Right atrium auricular region (tissue), 2 donors: ENCODE measurements at regions not wholly inside any gene's neighbourhood (a gene's known extent, or its start where the extent isn't known, plus 50 kb on each side); places are given as distances from the start of the nearest gene placed in this dataset.

Experiments
- DNase-seq: peaks from one replicate; pipeline ENCODE4 v3.0.0-alpha.2; 2019; ENCODE audit warnings: low spot score
- H3K27ac ChIP-seq, 2 donors: fragments of 200-600 bp; sonication (generic); 1 replicate in 1 of 2; 2 replicates in 1 of 2; pipeline ENCODE4 v1.5.1; 2016 to 2019
- H3K27me3 ChIP-seq, 2 donors: fragments of 200-600 bp; sonication (generic); one replicate each; pipeline versions ENCODE4 v1.5.1 to v1.6.0; 2017 to 2019
- H3K36me3 ChIP-seq: fragments of 200-600 bp; sonication (generic); one replicate; pipeline ENCODE4 v1.5.1; 2016
- H3K4me1 ChIP-seq, 2 donors: fragments of 200-600 bp; sonication (generic); one replicate each; pipeline versions ENCODE4 v1.5.1 to v1.6.0; 2017 to 2019
- H3K4me3 ChIP-seq, 2 donors: fragments of 200-600 bp; sonication (generic); 1 replicate in 1 of 2; 2 replicates in 1 of 2; pipeline ENCODE4 v1.5.1; 2017 to 2019; ENCODE audit warnings: mild to moderate bottlenecking in 1 of 2, moderate library complexity in 1 of 2
- H3K9me3 ChIP-seq, 2 donors: fragments of 200-600 bp; sonication (generic); one replicate each; pipeline ENCODE4 v1.5.1; 2019
- TF ChIP-seq, protein P1 (sequence below), 2 donors: fragments of 200-600 bp; sonication (generic); IDR thresholded peaks; one replicate each; pipeline ENCODE4 v1.5.1; 2019; ENCODE audit warnings: antibody characterized with exemption in 2 of 2

DNA sequence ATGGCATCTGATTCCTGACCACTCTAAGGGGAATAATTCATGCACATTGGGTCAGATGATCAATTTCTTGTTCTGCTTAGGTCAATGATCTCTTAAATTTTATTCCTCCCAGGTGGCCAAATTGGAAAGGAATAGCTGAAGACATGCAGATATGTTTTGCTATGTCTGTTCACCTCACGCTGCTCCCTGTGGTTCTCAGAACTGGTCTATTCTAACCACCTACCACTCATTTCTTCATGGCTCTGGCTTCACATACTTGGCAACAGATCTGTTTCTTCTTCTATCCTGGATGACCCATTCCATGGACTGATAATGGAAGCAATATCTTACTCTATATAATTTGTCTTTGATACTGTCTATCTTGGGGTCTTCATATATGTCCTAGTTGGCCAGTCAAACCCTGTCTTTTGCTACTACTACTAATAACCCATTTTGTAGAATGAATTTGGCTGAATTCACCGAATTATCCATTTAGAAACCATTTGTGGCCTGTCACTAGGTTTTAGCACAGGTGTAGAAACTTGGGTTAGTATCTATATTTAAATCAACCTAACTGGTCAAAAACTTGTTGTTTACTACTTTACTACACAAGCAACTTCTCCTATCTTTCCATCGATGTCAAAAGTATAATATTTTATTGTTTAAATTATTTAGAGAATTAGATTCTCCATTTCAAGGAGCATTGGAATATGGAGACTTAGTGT lies 650.9 kb downstream of the TLE4 start:
- Histone ChIP-seq H3K4me3 (no peak overlapping the region), H3K27me3 (no peaks in the 10 kb centered on the region), H3K27ac (no peak overlapping the region), H3K9me3 (peaks cover 0 to 5% of the 10 kb centered on the region in 2 donors), H3K36me3 (no peaks in the 10 kb centered on the region), H3K4me1 (no peaks in the 10 kb centered on the region)
- TF ChIP-seq, protein P1, sequence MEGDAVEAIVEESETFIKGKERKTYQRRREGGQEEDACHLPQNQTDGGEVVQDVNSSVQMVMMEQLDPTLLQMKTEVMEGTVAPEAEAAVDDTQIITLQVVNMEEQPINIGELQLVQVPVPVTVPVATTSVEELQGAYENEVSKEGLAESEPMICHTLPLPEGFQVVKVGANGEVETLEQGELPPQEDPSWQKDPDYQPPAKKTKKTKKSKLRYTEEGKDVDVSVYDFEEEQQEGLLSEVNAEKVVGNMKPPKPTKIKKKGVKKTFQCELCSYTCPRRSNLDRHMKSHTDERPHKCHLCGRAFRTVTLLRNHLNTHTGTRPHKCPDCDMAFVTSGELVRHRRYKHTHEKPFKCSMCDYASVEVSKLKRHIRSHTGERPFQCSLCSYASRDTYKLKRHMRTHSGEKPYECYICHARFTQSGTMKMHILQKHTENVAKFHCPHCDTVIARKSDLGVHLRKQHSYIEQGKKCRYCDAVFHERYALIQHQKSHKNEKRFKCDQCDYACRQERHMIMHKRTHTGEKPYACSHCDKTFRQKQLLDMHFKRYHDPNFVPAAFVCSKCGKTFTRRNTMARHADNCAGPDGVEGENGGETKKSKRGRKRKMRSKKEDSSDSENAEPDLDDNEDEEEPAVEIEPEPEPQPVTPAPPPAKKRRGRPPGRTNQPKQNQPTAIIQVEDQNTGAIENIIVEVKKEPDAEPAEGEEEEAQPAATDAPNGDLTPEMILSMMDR (IDR thresholded peaks at IDR 0.05) = no peak
- no peak for DNase-seq

DNA sequence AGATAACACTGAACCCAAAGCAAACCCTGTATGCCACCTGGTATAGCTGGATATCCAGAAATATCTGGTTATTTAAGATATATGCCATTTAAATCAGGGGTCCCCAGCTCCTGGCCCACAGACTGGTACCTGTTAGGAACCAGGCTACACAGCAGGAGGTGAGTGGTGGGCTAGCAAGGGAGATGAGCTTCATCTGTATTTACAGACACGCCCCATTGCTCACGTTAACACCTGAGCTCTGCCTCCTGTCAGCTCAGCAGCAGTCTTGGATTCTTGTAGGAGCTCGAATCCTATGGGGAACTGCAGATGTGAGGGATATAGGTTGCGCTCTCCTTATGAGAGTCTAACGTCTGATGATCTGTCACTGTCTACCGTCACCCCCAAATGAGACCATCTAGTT lies 646.6 kb downstream of the TLE4 start:
- Histone ChIP-seq H3K4me1 (no peaks in the 10 kb centered on the region), H3K36me3 (no peaks in the 10 kb centered on the region), H3K9me3 (no peaks in the 10 kb centered on the region), H3K27ac (no peak overlapping the region), H3K27me3 (no peaks in the 10 kb centered on the region), H3K4me3 (no peak overlapping the region)
- no peak for DNase-seq
- TF ChIP-seq, protein P1 (IDR thresholded peaks at IDR 0.05) = no peak

DNA sequence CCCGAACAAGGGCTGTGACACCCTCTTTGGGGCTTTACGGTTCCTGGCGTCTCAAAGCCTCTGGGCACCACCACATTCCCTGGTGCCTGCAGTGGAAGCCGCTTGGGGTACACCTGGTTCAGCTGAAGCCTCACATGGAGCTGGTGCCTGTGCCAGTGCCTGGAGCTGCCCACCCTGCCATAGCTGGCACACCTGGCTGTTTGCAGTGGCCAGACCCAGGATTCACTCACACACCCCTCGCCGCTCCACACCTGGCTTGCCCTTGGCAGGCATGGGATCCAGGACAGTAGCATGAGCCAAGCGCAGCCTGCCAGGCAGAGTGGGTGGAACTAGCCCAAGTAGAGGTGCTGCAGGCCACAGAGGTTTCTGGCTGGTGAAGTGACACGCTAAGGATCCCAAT lies 641.8 kb downstream of the TLE4 start:
- Histone ChIP-seq H3K4me1 (no peaks in the 10 kb centered on the region), H3K36me3 (no peaks in the 10 kb centered on the region), H3K27ac (no peak overlapping the region), H3K9me3 (peaks cover 0 to 19% of the 10 kb centered on the region in 2 donors), H3K27me3 (no peaks in the 10 kb centered on the region), H3K4me3 (no peak overlapping the region)
- DNase-seq = no peak
- TF ChIP-seq, protein P1 (IDR thresholded peaks at IDR 0.05) = no peak

DNA sequence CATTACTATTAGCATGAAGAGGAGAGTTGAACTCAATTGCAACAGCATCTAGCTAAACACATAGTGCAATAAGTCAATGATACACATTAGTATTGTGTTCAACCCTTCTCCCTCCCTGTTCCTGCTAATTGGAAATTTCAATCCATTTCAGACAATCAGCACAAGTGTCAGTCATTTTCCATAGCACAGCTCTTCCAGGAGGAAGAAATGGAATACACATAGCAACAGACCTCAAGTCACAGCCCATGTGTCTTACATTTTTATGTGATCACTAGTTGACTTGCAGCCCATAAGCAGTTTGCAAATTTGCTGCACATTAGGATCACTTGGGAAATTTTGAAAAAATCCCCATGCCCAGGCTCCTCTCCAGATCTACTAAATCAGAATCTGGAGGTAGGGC lies 636.9 kb downstream of the TLE4 start:
- H3K27me3 ChIP-seq = no peaks in the 10 kb centered on the region
- no peak for DNase-seq
- no peak overlapping the region for H3K27ac ChIP-seq
- H3K9me3 ChIP-seq = peaks cover 0 to 26% of the 10 kb centered on the region in 2 donors
- TF ChIP-seq, protein P1 (IDR thresholded peaks at IDR 0.05) = no peak
- no peaks in the 10 kb centered on the region for H3K4me1 ChIP-seq
- H3K36me3 ChIP-seq = no peaks in the 10 kb centered on the region
- H3K4me3 ChIP-seq = no peak overlapping the region

DNA sequence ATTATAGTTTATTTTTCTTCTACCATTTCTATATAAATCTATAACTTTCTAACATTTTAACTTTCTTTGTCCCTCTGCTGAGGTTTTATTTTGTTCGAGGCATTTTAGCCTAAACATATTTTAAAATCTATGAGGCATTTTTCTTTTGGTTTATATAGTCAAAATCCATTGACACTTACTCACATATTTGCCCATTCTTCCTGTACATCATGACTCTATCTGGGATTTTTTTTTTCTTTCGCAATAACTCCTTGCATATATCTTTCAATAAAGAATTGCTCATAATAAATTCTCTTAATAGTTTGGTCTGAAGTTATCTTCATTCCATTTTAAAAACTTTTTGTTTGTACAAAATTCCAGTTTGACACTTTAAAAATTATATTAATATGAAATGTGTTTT lies 632.3 kb downstream of the TLE4 start:
- no peaks in the 10 kb centered on the region for H3K36me3 ChIP-seq
- H3K4me3 ChIP-seq = no peak overlapping the region
- TF ChIP-seq, protein P1 (IDR thresholded peaks at IDR 0.05) = no peak
- no peak overlapping the region for H3K27ac ChIP-seq
- DNase-seq = no peak
- H3K27me3 ChIP-seq = no peaks in the 10 kb centered on the region
- peaks cover 0 to 7% of the 10 kb centered on the region in 2 donors for H3K9me3 ChIP-seq
- no peaks in the 10 kb centered on the region for H3K4me1 ChIP-seq

DNA sequence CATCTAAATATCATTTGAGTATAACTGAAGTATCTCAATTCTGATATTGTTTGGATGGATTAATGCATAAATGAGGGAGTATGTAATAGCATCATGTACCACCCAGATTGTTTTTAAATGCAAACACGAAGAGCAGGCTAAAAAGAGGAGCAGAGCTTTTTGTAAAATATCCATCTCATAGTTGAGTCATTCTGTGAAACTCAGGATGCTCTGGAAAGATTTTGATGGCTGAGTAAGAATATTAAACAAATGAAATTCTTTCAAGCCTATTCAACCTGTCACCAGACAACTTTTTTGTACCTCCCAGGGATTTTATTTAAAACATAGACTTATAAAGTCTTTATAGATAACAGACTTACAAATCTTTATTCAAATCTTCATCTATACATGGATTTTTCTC lies 625.9 kb downstream of the TLE4 start:
- Histone ChIP-seq H3K27ac (no peak overlapping the region), H3K36me3 (no peaks in the 10 kb centered on the region), H3K4me1 (no peaks in the 10 kb centered on the region), H3K9me3 (no peaks in the 10 kb centered on the region), H3K27me3 (no peaks in the 10 kb centered on the region), H3K4me3 (no peak overlapping the region)
- TF ChIP-seq, protein P1 (IDR thresholded peaks at IDR 0.05) = no peak
- DNase-seq = no peak
